Mucosa of descending colon (tissue), 3 donors: ENCODE measurements at regions not wholly inside any gene's neighbourhood (a gene's known extent, or its start where the extent isn't known, plus 50 kb on each side); places are given as distances from the start of the nearest gene placed in this dataset.
A peak's percentile ranks its signal among the peaks of the same experiment; 100 is the strongest.
"Not testable (repeated sequence)": the region's sequence is repeated elsewhere in the genome, so short reads cannot be mapped to it uniquely, and the experiment has no call there.

Experiments used
- ATAC-seq: fragments of 200-7000 bp; cut with Tn5 transposase; one replicate; pipeline ENCODE4 v1.9.1; 2020; ENCODE audit warnings: mild to moderate bottlenecking, moderate library complexity
- DNase-seq, 3 donors: peaks; one replicate each; pipeline ENCODE4 v3.0.0-alpha.2; 2020
- H3K36me3 ChIP-seq: fragments of 200-600 bp; one replicate; pipeline ENCODE4 v1.8.0; 2021; ENCODE audit warnings: low read depth, mild to moderate bottlenecking
- H3K4me1 ChIP-seq: fragments of 200-600 bp; one replicate; pipeline ENCODE4 v1.8.0; 2021; ENCODE audit warnings: low read depth, mild to moderate bottlenecking
- H3K4me3 ChIP-seq: fragments of 200-600 bp; one replicate; pipeline ENCODE4 v1.8.0; 2021; ENCODE audit warnings: mild to moderate bottlenecking
- H3K9me3 ChIP-seq: fragments of 200-600 bp; one replicate; pipeline ENCODE4 v1.8.0; 2021; ENCODE audit warnings: mild to moderate bottlenecking
- CTCF ChIP-seq: fragments of 200-600 bp; IDR thresholded peaks from one replicate; pipeline ENCODE4 v1.8.0; 2022; ENCODE audit warnings: antibody characterized with exemption, mild to moderate bottlenecking
- intact Hi-C, 2 donors: fragments of 100-400 bp; cut with DNase I in 1 of 2; cut with micrococcal nuclease in 1 of 2; formaldehyde crosslinking; loops; one replicate each; pipeline versions ENCODE4 v1.11.0 to v1.11.1; 2022; cut with DNase I, micrococcal nuclease
- donor health status: DM: no; HTN: no; CAD: no; lungs with moderate emphysema.
- donor health status: DM: no; HTN: no; CAD: no.
- donor health status: DM: no; HTN: yes; CAD: no.

- intact Hi-C loops, result no loop called here
- H3K36me3 ChIP-seq, result no peaks in the 10 kb centered on the region
- no peaks in the 10 kb centered on the region for H3K4me1 ChIP-seq
- no peaks in the 10 kb centered on the region for H3K9me3 ChIP-seq
- DNase-seq (no peak), ATAC-seq (no peak)
- no peak for TF ChIP-seq CTCF
- H3K4me3 ChIP-seq, result no peak overlapping the region
These were observed 213.3 kb upstream of the SPRY1 start for GRCh38 chr4:123183308-123183707.

DNA sequence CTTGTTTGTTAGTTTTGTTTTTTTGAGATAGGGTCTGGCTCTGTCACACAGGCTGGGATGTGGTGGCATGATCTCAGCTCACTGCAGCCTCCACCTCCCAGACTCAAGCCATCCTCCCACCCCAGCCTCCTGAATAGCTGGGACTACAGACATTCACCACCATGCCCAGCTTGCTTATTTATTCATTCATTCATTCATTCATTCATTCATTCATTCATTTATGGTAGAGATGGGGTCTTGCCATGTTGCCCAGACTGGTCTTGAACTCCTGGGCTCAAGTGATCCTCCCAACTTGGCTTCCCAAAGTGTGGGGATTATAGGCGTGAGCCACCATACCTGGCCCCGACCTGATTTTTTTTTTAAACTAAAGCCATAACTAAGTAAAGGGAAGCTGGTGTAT lies 212.8 kb upstream of the SPRY1 start:
- intact Hi-C loops, result not testable (repeated sequence)

DNA sequence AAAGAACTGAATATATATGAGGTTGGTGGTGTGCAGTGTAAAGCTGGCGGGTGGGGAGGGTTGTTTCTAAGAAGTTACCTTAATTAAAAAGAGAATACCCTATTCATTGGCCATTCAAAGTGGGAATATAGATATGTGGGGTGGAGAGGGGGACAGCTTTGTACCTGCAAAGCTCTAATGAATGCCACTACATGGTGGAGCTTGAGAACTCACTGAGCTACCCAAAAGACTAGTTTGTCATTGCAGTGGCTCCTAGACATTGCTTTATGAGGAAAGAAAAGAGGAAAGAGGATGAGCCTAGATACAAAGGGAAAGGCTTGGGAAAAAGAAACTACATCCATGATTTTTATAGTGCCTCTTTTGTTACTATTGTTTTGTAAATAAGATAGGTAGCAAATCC lies 209.9 kb upstream of the SPRY1 start:
- TF ChIP-seq CTCF, result no peak
- DNase-seq (no peak), ATAC-seq (no peak)
- H3K36me3 ChIP-seq, result no peaks in the 10 kb centered on the region
- intact Hi-C loops, result no loop called here
- H3K4me3 ChIP-seq, result no peak overlapping the region
- H3K9me3 ChIP-seq, result no peaks in the 10 kb centered on the region
- no peaks in the 10 kb centered on the region for H3K4me1 ChIP-seq

More for the DNA sequence above, 212.8 kb upstream of the SPRY1 start:
- not testable (repeated sequence) for H3K9me3 ChIP-seq, ATAC-seq, H3K4me1 ChIP-seq, H3K36me3 ChIP-seq, DNase-seq, H3K4me3 ChIP-seq

DNA sequence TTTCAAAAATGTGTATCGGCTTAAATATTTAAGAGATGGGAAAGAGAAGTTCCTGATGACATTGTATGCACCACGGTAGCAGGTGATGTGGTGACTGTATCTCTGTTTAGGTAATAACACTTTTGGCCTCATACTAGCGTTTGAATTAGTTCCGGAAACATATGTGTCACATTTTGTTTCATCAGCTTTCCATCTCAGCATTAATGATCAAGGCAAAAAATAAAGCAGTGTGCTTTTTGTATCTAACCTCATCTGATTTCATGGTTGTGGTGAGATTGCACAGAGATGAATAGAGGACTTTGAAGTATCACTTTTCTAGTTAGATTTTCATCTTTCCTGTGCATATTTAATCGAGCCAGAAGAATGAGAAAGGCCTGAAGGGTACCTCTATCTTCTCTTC lies 206.4 kb upstream of the SPRY1 start:
- ATAC-seq, result no peak
- intact Hi-C loops, result no loop called here
- Histone ChIP-seq H3K9me3 (no peaks in the 10 kb centered on the region), H3K36me3 (no peaks in the 10 kb centered on the region), H3K4me1 (no peaks in the 10 kb centered on the region), H3K4me3 (no peak overlapping the region)
- TF ChIP-seq CTCF, result no peak
- DNase-seq, result no peak

GRCh38 chr4:123191728-123192127 lies 204.9 kb upstream of the SPRY1 start:
- peak; percentile 79 for ATAC-seq

DNA sequence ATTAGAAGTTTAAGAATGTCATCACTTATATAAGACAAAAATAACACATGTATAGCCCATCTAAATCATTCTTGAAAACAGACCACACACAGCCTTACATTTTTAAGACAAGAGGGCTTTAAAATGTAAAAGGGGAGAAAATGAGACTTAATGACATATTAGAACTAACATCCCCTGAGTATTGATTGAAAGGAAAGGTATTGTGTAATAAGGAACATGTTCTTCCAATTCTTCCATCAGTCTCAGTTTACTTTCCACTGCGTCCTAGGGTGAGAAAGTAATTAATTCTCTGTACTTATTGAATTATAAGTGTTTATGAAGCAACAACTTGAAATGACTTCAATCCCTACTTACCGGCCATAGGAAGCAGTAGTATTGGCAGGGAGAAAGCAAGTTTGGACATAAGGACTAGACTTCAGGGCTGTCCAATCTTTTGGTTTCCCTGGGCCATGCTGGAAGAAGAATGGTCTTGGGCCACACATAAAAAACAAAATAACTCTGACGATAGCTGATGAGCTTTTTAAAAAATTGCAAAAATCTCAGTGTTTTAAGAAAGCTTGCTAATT lies 202.7 kb upstream of the SPRY1 start:
- no peak for ATAC-seq
- TF ChIP-seq CTCF, result no peak
- intact Hi-C loops, result no loop called here
- DNase-seq, result no peak
- Histone ChIP-seq H3K9me3 (no peaks in the 10 kb centered on the region), H3K36me3 (no peaks in the 10 kb centered on the region), H3K4me1 (no peaks in the 10 kb centered on the region), H3K4me3 (no peak overlapping the region)

More at GRCh38 chr4:123191728-123192127, 204.9 kb upstream of the SPRY1 start:
- Histone ChIP-seq H3K36me3 (no peaks in the 10 kb centered on the region), H3K9me3 (no peaks in the 10 kb centered on the region), H3K4me1 (no peaks in the 10 kb centered on the region), H3K4me3 (no peak overlapping the region)
- intact Hi-C loops, result no loop called here
- no peak for TF ChIP-seq CTCF
- DNase-seq, result no peak
